ENCODE measurements at regions not wholly inside any gene's neighbourhood (a gene's known extent, or its start where the extent isn't known, plus 50 kb on each side); places are given as distances from the start of the nearest gene placed in this dataset.

GRCh38 chr20:9903048-9903655, 64.3 kb upstream of the PAK5 start:
- no peaks in the 10 kb centered on the region for H3K9me3 ChIP-seq (replicated peaks; ENCODE audit: control insufficient read depth, insufficient read depth, low read length)
- POLR2A ChIA-PET = no interaction called here
- no TSS peak for BruUV-seq (replicated peaks)
- no peaks in the 10 kb centered on the region for H3K4me1 ChIP-seq (ENCODE audit: control insufficient read depth, extremely low read depth, insufficient read depth, low read length)
- no peaks in the 10 kb centered on the region for H3K36me3 ChIP-seq (ENCODE audit: control insufficient read depth in 2 of 2, extremely low read depth in 1 of 2, insufficient read depth in 2 of 2, low read length in 2 of 2)
- CTCF ChIA-PET = interaction anchor here (0.6 to 4.4 kb wide), 19 partner anchors 9 to 495 kb away, joined by 3 to 44 read pairs (median 5); no protein-coding TSS in a partner anchor
- no peaks in the 10 kb centered on the region for H3K79me2 ChIP-seq (ENCODE audit: control insufficient read depth, insufficient read depth, low read length)
- no peaks in the 10 kb centered on the region for H3K9me1 ChIP-seq (replicated peaks; ENCODE audit: control insufficient read depth, extremely low read depth, insufficient read depth, low read length)
- dilution Hi-C loops (cut with MboI; ENCODE audit: extremely low pct_ligation_motif_present, low sequenced_read_pairs) (no loop called here), intact Hi-C loops (cut with micrococcal nuclease) (no loop called here)
- DNase-seq (ENCODE audit: low read depth, low spot score) (peak; percentile 11), FAIRE-seq (no peak)
- no peak overlapping the region for H3K27ac ChIP-seq (ENCODE audit: insufficient read depth, low read depth, low read length)
- no peak overlapping the region for H3K4me2 ChIP-seq (ENCODE audit: insufficient read depth, low read length)
- TF ChIP-seq FOS (IDR thresholded peaks at IDR 0.05; ENCODE audit: borderline replicate concordance, insufficient read depth, low read length) = no peak
- TF ChIP-seq CTCF (IDR thresholded peaks at IDR 0.05; ENCODE audit: extremely low read depth in 1 of 2, insufficient read depth in 1 of 2, low read depth in 1 of 2, low read length in 2 of 2) = peak; percentile 51 to 53
- H2AFZ ChIP-seq (ENCODE audit: low read depth, low read length) = no peak overlapping the region
- no peaks in the 10 kb centered on the region for H4K20me1 ChIP-seq (replicated peaks; ENCODE audit: control insufficient read depth, extremely low read depth, insufficient read depth, low read length)
- H3K4me3 ChIP-seq (replicated peaks in 1 of 3; ENCODE audit: insufficient read depth in 1 of 3, low read depth in 1 of 3, low read length in 3 of 3) = no peak overlapping the region
- no peak overlapping the region for H3K9ac ChIP-seq (replicated peaks; ENCODE audit: extremely low read depth, insufficient read depth, low read length)
- peaks cover 0 to 1% of the 10 kb centered on the region in 2 experiments for H3K27me3 ChIP-seq (ENCODE audit: control insufficient read depth in 2 of 2, insufficient read depth in 2 of 2, low read length in 2 of 2)

- POLR2A ChIA-PET = no interaction called here
- no peak for FAIRE-seq
- Histone ChIP-seq H3K4me1 (ENCODE audit: control insufficient read depth, extremely low read depth, insufficient read depth, low read length) (no peaks in the 10 kb centered on the region), H3K4me3 (replicated peaks in 1 of 3; ENCODE audit: insufficient read depth in 1 of 3, low read depth in 1 of 3, low read length in 3 of 3) (no peak overlapping the region), H3K79me2 (ENCODE audit: control insufficient read depth, insufficient read depth, low read length) (no peaks in the 10 kb centered on the region), H3K36me3 (ENCODE audit: control insufficient read depth in 2 of 2, extremely low read depth in 1 of 2, insufficient read depth in 2 of 2, low read length in 2 of 2) (no peaks in the 10 kb centered on the region), H3K27ac (ENCODE audit: insufficient read depth, low read depth, low read length) (no peak overlapping the region), H3K9ac (replicated peaks; ENCODE audit: extremely low read depth, insufficient read depth, low read length) (no peak overlapping the region), H2AFZ (ENCODE audit: low read depth, low read length) (peak overlapping the region; percentile 35), H3K9me3 (replicated peaks; ENCODE audit: control insufficient read depth, insufficient read depth, low read length) (no peaks in the 10 kb centered on the region), H3K4me2 (ENCODE audit: insufficient read depth, low read length) (no peak overlapping the region), H3K9me1 (replicated peaks; ENCODE audit: control insufficient read depth, extremely low read depth, insufficient read depth, low read length) (no peaks in the 10 kb centered on the region), H3K27me3 (ENCODE audit: control insufficient read depth in 2 of 2, insufficient read depth in 2 of 2, low read length in 2 of 2) (no peaks in the 10 kb centered on the region), H4K20me1 (replicated peaks; ENCODE audit: control insufficient read depth, extremely low read depth, insufficient read depth, low read length) (no peaks in the 10 kb centered on the region)
- DNase-seq (ENCODE audit: low read depth, low spot score) = peak; percentile 16
- no peak for TF ChIP-seq POLR2AphosphoS5 (IDR thresholded peaks at IDR 0.05; ENCODE audit: insufficient read depth, low read depth, low read length)
- TF ChIP-seq MAX (IDR thresholded peaks at IDR 0.05; ENCODE audit: insufficient read depth, insufficient read length) = no peak
- TF ChIP-seq FOS (IDR thresholded peaks at IDR 0.05; ENCODE audit: borderline replicate concordance, insufficient read depth, low read length) = no peak
- TF ChIP-seq GATA2 (IDR thresholded peaks at IDR 0.05; ENCODE audit: insufficient read depth, insufficient read length, low read depth, low read length) = no peak
- TF ChIP-seq EZH2 (IDR thresholded peaks at IDR 0.05; ENCODE audit: borderline replicate concordance, low read depth, low read length, severe bottlenecking) = no peak
- no peak for TF ChIP-seq JUN (IDR thresholded peaks at IDR 0.05; ENCODE audit: borderline replicate concordance, insufficient read depth, insufficient read length, low read depth)
- TF ChIP-seq MYC (IDR thresholded peaks at IDR 0.05; ENCODE audit: low read depth, low read length) = no peak
- no peak for TF ChIP-seq POLR2A (IDR thresholded peaks at IDR 0.05; ENCODE audit: low read depth, low read length)
- TF ChIP-seq CTCF (IDR thresholded peaks at IDR 0.05; ENCODE audit: extremely low read depth in 1 of 2, insufficient read depth in 1 of 2, low read depth in 1 of 2, low read length in 2 of 2) = no peak
- BruUV-seq (replicated peaks) = no TSS peak
- CTCF ChIA-PET = interaction anchor here (1.5 kb wide), 1 partner anchor 12 kb away, joined by 4 read pairs; no protein-coding TSS in a partner anchor
- dilution Hi-C loops (cut with MboI; ENCODE audit: extremely low pct_ligation_motif_present, low sequenced_read_pairs) (no loop called here), intact Hi-C loops (cut with micrococcal nuclease) (no loop called here)
Observed at GRCh38 chr20:9889270-9889981, 50.5 kb upstream of the PAK5 start.

Measured in endothelial cell of umbilical vein (primary cell).